HG03196 (cell line): ENCODE measurements at regions not wholly inside any gene's neighbourhood (a gene's known extent, or its start where the extent isn't known, plus 50 kb on each side); places are given as distances from the start of the nearest gene placed in this dataset.

Source experiments
- ATAC-seq: cut with Tn5 transposase; IDR thresholded peaks from one replicate; pipeline ENCODE4 v1.9.1; 2021; ENCODE audit not compliant: unreplicated experiment

DNA sequence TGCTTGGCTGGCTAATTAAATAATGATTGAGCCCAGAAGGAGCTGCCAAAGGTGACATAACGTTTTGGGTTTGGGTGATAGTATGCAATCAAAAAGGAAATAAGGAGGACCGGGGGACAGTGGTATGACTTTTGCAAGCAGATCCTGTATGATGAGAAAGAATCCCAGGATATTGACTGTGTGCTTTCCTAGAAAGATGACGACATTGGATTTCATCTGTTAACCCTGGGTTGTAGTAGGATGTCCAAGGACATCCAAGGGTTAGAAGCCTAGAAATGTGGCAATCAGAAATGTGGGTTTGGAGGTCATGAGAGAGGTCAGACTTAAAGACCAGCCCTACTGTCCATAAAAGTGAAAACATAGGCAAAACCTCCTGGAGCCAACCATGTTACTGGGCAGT, 50.3 kb upstream of the HMHB1 start:
- no peak for ATAC-seq

DNA sequence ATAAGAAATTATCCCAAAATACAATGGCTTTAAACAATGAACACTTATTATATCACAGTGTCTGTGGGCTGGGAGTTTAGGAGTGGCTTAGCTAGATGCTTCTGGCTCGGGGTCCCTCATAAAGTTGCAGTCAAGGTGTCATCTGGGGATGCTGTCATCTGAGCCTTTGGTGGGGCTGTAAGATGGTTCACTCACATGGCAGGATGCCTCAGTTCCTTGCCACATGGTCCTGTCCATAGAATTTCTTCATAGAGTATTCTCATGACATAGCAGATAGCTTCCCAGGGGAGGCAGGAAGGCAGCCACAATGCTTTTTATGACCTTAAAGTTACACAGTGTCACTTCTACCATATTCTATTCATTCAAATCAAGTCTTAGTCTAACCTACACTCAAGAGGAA, 51.2 kb upstream of the HMHB1 start:
- no peak for ATAC-seq

DNA sequence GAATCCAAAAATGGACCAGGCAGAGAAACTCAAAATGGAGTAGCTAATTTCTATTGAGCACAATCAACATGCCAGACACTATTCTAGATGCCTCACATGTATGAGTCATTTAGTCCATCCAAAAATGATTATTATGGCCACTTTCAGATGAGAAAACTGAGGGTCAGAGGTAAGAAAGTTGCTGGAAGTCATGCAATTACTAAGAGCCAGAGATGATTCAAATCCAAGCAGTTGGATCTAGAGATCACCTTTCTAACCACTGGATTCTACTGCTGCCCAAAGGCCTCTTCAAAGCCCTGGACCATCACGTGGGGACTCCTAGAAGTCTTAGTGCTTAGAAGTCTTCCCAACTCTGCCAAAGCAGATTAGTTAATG, 51.8 kb upstream of the HMHB1 start:
- ATAC-seq = no peak

DNA sequence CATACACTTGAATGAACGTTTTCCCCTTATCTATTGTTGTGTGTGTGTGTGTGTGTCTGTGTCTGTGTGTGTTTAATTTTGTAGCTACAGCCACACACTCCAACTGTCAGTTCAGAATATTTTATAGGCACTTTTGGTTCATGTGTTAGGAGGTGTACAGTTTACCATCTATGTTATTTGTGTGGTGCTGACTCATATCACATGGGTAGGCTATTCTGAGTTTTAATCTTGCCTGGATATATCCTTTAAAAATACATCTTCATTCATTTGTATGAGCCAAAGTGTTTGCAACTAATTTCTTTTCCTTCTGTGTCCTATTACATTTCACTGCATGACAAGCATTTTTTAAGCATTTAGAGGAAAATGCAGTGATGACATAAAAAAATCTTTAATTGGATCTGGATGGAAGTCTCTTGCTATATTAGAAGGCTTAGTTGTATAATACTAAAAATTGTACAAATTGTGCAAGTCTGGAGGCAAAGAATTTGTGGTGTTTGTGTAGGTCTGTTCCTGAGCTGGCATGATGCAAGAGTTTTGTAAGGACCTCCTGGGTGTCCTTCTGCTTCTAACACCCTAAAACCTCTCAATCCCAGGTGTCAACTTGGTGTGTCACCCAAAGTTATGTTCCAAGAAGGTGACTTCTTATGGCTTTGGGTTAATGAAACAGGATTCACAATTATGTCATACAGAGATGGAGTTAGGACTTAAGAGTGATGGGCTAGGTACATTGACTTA, 52.4 kb upstream of the HMHB1 start:
- no peak for ATAC-seq

DNA sequence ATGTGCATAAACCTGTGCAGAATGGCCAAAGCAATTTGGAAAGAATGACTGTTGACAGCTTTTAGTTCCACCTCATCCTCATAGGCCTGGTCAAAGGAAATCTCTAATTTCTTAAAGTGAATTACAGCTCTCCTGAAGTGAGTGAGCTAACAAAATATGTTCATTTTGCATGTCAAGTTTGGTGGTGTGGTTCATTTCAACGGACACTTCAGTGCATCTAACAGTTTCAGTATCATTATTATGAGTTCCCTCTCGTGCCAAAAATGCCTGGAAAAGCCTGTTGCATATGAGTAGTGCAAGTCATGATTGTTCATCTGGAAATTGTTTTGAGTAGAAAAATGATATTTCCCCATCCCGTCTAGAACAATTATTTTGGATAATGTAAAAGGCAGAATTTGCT, 53.2 kb upstream of the HMHB1 start:
- ATAC-seq = peak; percentile 51

DNA sequence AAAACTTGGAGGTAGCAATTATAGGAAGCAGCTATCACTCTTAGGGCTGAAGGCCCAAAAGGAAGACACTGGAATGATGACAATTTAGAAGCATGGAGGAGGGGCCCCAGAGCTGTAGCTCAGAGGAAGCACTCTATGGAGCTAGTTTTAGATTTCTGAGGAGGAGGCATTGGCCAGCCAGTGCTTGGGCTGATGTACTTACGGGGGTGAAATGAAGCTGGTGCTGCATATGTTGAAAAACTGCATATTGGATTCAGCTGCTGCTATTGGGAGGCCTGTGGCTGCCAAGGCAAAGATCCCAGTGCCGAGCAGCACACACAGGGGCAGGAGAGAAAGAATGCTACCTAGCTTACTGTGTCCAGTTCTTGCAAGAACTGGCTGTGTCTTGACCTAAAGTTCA, 53.9 kb upstream of the HMHB1 start:
- no peak for ATAC-seq

DNA sequence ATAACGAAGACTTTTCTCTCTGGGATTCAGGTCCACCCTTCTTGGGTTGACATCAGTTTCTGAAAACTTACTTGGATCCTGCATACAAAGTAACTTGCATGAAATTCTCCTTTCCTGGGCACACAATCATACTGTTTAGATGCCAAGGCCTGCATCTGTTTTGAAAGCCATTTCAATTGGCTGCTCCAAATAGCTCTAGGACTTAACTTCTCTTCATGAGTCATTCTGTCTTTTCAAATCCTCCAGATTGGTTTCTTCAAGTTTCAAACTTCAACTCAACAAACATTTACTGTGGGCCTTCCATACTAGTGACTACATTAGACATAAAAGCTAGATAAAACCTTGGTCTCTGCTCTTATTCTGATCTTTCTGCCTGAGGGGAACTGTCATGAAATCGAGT, 54.8 kb upstream of the HMHB1 start:
- ATAC-seq = no peak

DNA sequence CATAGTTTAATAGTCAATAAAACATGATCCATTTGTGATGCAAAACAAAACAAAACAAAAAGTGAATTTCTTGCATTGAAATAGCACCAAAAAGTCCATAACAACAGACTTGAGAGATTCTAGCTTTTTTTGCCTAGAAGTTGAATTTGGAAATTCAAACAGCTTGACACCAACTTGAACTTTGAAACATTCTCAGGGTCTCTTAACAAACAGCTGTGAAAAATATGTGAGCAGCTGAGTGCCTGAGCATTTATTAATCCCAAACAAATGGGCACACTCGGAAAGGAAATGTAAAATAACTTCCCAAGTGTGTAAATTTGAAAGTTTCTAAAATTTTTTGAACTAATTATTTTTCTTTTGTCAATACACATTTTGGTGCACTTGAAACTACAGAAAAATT, 56.0 kb upstream of the HMHB1 start:
- no peak for ATAC-seq

DNA sequence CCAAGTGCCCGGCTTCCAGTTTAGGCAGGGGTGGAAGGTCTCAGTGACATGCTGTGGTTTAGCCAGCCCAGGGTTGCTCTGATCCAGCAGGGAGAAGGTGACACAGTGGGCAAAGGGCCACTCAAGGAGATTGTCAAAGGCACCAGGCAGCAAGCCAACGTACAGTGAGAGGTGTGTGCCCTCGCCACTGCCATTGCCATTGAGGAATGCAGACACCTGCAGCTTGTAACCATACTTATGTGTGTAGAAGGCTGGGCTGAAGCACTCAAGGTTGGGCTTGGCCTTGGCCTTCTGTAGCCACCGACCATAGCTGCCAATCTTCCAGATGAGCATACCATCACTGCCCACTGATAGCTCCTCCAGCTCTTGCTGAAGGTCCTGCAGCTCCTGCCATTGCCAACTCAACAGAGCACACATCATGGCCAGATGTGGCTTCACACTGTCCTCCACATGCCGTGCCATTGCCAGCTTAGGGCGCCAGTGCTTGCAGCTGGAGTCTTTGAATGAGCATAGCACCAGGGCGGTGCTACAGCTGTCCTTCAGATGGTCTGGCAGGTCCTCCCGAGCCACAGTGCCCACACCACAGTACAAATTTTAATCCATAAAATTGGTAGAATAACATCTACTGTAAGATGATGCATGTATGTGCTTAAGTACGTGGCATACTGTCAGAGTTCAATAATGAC, 59.7 kb upstream of the HMHB1 start:
- no peak for ATAC-seq

DNA sequence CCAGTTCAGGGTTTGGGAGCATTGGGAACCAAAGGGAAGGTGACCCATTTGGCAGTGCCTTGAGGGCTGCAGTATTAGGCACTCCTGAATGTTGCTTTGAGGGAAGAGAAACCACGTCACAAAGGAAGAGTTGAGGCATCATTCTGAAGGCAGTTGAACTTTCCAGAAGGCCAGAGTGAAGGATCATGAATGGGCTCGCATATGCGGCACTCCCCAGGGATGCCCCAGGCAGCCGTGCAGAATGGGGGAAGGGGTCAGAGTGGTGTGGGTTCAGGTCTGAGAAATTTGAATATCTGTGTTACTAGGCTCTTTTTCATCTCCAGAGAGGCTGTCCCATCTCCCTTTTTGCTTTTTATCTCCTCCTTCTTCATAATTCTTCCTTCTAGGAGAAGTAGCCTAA, 60.6 kb upstream of the HMHB1 start:
- ATAC-seq = no peak

DNA sequence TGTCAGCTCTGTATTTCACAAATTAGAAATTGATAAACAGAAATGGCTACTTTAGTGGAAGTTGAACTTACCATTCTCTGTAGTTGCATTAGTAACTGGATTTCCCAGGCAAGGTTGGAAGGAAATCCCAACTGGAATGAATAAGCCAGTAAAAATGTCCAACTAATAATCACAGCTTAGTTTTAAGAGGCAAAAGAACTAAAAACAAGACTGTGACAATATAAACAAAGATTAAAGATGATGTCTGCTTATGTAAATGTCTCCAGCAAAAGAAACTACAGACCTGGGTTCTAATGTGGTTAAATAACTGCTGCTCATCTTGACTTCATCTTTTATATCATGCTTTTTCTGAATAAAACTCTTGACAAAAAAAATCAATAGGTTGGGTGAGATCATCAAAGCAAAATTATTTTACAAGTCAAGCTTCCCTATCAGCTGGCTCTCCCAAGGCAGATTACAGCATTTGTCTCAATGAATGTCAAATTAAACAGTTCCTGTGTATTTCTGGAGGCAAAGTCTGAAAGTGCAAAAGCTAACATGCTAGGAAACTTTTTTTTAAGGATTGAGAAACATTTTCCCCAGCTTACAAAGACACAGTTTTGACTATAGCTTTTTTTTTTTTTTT, 62.3 kb upstream of the HMHB1 start:
- no peak for ATAC-seq

DNA sequence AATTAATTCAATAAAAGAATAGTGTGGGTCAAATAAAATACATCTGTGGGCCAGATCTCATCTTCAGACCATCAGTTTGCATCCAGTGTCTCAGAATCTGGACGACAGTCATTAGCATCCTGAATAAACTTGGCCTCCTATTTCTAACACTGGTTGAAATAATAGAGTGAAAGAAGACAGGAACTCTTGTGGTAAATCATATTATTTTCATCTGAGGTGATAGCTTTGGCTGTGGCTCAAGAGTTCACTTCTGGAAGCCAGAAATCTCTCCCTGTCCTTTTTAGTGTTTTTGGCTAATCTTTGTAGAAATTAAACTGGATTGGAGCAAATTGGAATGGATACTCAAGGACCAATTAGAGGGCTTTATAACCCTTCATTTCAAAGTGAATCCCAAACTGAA, 63.4 kb upstream of the HMHB1 start:
- no peak for ATAC-seq

DNA sequence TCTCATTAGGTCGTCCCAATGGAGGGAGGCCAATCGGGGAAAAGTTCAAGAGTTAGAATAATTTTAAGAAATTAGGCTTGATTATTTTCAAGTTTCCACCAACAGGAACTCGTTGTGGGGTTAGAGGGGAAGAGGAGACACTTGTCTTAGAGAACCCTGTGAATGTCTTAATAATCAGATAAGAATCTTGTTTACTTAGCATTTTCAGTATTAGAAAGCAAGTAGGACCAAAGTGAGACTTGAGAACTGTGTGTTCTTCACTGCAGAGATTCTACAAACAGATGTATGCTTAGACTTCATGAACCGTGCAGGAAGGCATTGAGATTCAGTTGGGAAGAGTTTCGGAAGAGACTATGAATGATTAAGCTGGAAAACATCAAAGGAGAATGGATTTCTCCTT, 69.0 kb upstream of the HMHB1 start:
- no peak for ATAC-seq

DNA sequence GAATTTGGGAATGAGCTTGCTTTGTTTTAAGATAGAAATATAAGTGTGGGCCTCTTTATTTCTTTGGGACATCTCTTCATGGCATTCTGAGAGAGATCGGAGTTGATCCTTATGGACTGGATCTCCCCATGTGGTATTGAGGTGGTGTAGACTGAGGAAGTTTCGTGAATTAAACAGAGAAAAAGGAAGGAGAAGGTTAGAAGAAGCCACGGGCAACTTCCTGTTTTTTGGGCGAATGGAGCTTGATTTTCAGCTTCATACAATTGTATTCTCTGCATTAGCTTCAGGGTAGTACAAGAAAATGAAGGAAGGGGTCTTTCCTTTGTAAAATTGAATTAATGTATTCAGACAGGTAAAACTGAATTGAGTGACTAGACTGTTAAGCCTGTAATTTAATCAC, 70.5 kb upstream of the HMHB1 start:
- ATAC-seq = no peak

DNA sequence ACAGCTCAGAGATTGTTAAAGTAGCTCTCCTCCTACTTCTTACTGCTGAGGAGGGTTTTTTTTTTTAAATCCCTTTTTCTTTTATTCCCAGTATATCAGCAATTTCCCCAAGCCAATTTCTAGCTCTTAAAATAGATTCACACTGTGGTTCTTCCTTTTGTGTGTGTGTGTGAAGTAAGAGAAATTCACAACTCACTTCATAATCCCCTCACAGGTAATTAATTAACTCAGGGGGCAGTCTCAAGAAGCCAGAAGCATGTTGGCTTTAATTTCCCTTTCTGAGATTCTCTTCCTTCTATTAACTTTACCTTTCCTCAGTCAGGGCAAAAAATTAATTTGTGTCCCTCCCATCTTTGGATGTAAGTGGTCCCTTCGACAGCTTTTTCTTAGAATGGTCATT, 71.0 kb upstream of the HMHB1 start:
- no peak for ATAC-seq

DNA sequence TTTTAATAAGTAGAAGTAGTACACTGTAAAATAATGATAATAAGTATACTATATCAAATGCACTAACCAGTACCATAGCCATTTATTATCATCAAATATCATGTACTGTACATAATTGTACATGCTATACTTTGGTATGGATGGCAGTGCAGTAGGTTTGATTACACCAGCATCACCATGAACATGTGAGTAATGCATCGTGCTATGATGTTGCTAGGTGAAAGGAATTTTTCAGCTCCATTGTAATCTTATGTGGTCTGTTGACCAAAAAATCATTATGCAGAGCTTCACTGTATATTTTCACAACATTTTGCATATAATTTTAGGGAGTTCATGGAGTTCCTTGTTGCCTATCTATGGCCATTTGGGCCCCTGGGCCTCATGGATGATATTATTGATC, 72.2 kb upstream of the HMHB1 start:
- no peak for ATAC-seq

DNA sequence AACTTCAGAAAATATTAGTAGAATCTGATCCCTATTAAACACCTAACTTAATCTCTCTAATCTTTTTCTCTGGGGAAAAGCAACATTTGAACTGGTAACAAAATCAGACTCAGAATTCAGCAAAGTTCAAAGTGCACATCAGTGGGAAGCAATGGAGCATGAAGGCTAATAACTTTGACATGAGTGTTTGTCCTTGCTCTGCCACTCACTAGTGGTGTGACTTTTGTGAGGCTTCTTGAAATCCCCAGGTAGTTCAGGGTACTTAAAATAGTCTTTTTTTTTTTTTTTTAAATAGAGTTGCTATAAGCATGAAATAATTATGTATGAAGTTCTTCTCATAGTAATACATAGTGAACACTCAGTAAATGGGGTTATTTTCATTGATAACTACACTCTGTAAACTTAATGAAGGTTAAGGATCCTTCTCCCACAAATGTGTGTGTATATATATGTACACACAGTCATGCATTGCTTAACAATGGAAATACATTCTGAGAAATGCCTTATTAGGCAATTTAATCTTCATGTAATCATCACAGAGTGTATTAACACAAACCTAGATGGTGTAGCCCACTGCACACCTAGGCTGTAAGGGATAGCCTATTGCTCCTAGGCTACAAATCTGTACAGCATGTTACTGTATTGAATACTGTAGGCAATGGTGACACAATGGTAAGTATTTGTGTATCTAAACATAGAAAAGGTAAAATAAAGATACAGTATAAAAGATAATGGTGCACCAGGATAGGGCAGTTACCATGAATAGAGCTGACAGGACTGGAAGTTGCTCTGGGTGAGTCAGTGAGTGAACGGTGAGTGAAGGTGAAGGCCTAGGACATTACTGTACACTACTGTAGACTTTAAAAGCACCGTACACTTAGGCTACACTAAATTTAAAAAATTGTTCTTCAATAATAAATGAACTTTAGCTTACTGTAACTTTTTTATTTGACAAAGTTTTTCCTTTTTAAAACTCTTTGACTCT, 73.3 kb upstream of the HMHB1 start:
- no peak for ATAC-seq

DNA sequence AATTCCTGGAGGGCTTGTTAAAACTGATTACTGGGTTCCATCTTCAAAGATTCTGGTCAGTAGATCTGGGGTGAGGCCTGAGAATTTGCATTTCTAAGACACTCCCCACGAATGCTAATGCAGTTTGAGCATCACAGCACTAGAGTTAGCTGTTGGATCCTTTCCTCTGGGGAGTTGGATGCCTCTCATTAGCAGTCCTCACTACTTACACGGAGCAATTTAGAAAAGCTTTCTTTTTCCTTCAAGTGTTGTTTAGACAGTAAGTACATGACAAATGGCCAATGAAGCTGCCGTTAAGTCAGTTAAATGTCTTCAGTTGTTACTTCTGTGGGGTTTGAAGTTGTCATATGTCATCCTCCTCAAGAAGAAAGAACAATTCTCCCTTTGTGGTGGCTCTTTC, 74.9 kb upstream of the HMHB1 start:
- ATAC-seq = no peak

DNA sequence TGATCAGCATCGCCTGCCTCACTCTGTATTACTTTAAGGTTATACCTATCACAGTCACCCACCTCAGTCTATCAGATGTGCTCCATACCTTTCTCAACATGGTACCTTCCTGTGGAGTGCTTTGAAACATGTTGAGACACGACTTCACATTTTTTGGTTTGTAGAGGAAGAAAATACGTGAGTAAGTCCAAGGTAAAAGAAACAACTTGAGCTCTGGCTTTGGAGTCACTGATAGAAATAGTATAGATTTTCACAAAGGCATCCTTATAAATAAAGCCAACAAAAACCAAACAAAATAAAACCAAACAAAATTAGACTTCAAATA, 77.5 kb upstream of the HMHB1 start:
- ATAC-seq = no peak

DNA sequence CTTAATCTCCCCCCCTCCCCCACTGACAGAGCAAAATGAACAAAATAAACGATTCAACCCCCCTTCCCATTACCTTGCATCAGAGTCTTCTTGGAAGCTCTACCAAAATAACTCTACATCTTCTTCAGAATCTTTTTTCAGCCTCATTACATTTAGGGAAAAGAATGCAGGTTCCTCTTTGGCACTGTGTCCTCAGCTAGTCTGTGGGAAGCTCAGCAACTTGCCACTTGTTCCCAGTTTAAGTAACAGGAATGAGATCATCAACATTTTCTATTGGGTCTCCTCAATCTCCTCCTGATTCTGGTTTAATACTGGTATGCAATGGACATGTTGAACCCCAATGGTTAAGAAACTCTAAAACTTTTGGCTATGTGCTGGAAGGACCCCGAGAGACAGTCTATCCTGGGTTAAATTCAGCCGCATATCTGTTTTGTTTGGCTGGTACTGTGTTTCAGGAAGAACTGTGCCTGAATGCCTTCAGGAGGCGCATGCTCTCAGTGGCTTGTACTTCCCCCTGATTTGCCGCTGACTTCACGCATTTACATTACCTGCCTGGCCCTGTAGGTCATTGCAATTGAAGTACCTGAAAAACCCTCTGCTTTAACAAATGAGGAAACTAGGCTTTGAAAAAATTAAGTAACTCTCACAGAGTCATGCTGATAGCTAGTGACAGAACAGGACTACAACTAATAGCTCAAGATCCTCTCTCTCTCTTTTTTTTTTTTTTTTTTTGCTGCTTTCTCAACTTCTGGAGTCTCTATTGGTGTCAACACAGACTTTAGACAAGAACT, 78.1 kb upstream of the HMHB1 start:
- ATAC-seq = no peak

DNA sequence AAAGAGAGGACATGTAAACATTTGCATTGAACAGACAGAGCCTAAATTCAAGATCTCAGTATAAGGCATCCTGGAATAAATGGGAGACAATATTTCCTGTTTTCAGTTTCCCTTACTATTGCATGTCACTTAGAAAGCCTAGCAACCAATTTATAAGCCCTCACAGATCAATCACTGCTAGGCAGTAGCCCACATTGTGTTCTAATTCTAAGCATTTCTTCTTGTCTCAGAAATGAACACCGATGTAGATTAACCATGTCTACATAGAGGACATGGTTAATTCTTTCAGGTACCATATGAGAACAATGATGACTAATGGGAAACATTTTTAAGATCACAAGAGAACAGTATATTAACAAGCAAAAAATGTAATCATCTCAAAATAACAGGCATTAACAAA, 79.6 kb upstream of the HMHB1 start:
- ATAC-seq = no peak
